GM23248 (cell line): ENCODE measurements at regions not wholly inside any gene's neighbourhood (a gene's known extent, or its start where the extent isn't known, plus 50 kb on each side); places are given as distances from the start of the nearest gene placed in this dataset.

Source experiments
- EZH2 ChIP-seq: fragments of 200-600 bp; sonication (generic); IDR thresholded peaks from 2 replicates; pipeline ENCODE4 v1.6.1; 2018; ENCODE audit warnings: antibody characterized with exemption, mild to moderate bottlenecking; ENCODE audit not compliant: insufficient read depth, poor library complexity, severe bottlenecking
- EZH2phosphoT487 ChIP-seq: fragments of 200-600 bp; sonication (generic); IDR thresholded peaks from 2 replicates; pipeline ENCODE4 v1.6.1; 2018; ENCODE audit warnings: antibody characterized with exemption, moderate library complexity, mild to moderate bottlenecking, low read depth; ENCODE audit not compliant: insufficient read depth

GRCh38 chr10:31749301-31749700, 179.3 kb downstream of the ARHGAP12 start:
- TF ChIP-seq EZH2 (no peak), EZH2phosphoT487 (no peak)
